Gastrocnemius medialis (tissue), 4 donors: ENCODE measurements at regions not wholly inside any gene's neighbourhood (a gene's known extent, or its start where the extent isn't known, plus 50 kb on each side); places are given as distances from the start of the nearest gene placed in this dataset.

Source experiments
- ATAC-seq, 2 donors: fragments of 150-250 bp; one replicate each; pipeline ENCODE4 v1.9.1; 2016
- DNase-seq, 2 donors: peaks; one replicate each; pipeline ENCODE4 v3.0.0-alpha.2; 2019
- H3K27ac ChIP-seq, 4 donors: fragments of 200-600 bp; sonication (generic); 1 replicate in 1 of 4; 2 replicates in 3 of 4; pipeline ENCODE4 v1.5.1; 2016 to 2018; ENCODE audit warnings: mild to moderate bottlenecking in 2 of 4, moderate library complexity in 1 of 4
- H3K27me3 ChIP-seq, 3 donors: fragments of 200-600 bp; sonication (generic) in 2 of 3; 1 replicate in 1 of 3; 2 replicates in 2 of 3; pipeline versions ENCODE4 v1.5.1 to v1.6.0; 2016 to 2019; ENCODE audit warnings: mild to moderate bottlenecking in 1 of 3, moderate library complexity in 1 of 3
- H3K36me3 ChIP-seq, 2 donors: fragments of 200-600 bp; sonication (generic) in 1 of 2; one replicate each; pipeline ENCODE4 v1.5.1; 2017 to 2018
- H3K4me1 ChIP-seq, 2 donors: fragments of 200-600 bp; sonication (generic) in 1 of 2; one replicate each; pipeline ENCODE4 v1.5.1; 2016 to 2017; ENCODE audit warnings: mild to moderate bottlenecking in 2 of 2
- H3K4me3 ChIP-seq, 4 donors: fragments of 200-600 bp; sonication (generic) in 3 of 4; 1 replicate in 1 of 4; 2 replicates in 3 of 4; pipeline ENCODE4 v1.5.1; 2016 to 2019; ENCODE audit warnings: mild to moderate bottlenecking in 2 of 4
- H3K9me3 ChIP-seq, 3 donors: fragments of 200-600 bp; sonication (generic) in 2 of 3; 1 replicate in 1 of 3; 2 replicates in 2 of 3; pipeline ENCODE4 v1.5.1; 2016 to 2019
- CTCF ChIP-seq, 5 experiments: fragments of 450-650 bp in 3 of 5; fragments of 200-600 bp in 2 of 5; sonication (generic) in 2 of 5; IDR thresholded peaks in 4 of 5; conservative IDR thresholded peaks in 1 of 5; 1 replicate in 4 of 5; 2 replicates in 1 of 5; pipeline ENCODE4 v1.5.1; 2016 to 2019; ENCODE audit warnings: antibody characterized with exemption in 5 of 5, mild to moderate bottlenecking in 3 of 5, moderate library complexity in 3 of 5
- POLR2A ChIP-seq, 2 donors: fragments of 450-650 bp; IDR thresholded peaks; one replicate each; pipeline ENCODE4 v1.6.1; 2017; ENCODE audit warnings: antibody characterized with exemption in 2 of 2, mild to moderate bottlenecking in 2 of 2, moderate library complexity in 2 of 2
- in situ Hi-C, 4 donors: fragments of 200-750 bp; cut with MboI; loops; one replicate each; pipeline versions ENCODE4 v1.15.0 to v1.8.0; 2017; ENCODE audit warnings: low sequenced_read_pairs in 4 of 4
- intact Hi-C: fragments of 100-400 bp; cut with DNase I; formaldehyde crosslinking; loops from one replicate; pipeline ENCODE4 v1.15.1; 2023; ENCODE audit warnings: low total_unique reads

GRCh38 chrX:39774774-39775328 is 322.9 kb downstream of the BCOR start:
- intact Hi-C loops = no loop called here
- Histone ChIP-seq H3K9me3 (no peaks in the 10 kb centered on the region), H3K27me3 (no peaks in the 10 kb centered on the region), H3K4me1 (peaks cover 0 to 7% of the 10 kb centered on the region in 2 donors), H3K36me3 (no peaks in the 10 kb centered on the region), H3K4me3 (no peak overlapping the region), H3K27ac (no peak overlapping the region)
- no peak for DNase-seq
- TF ChIP-seq CTCF (IDR thresholded peaks at IDR 0.05 in 4 of 5, conservative IDR thresholded peaks at IDR 0.05 in 1 of 5) (no peak), POLR2A (IDR thresholded peaks at IDR 0.05) (no peak)
- in situ Hi-C loops = no loop called here
- no peak for ATAC-seq

GRCh38 chrX:39777623-39778025 is 320.1 kb downstream of the BCOR start:
- Histone ChIP-seq H3K27me3 (no peaks in the 10 kb centered on the region), H3K27ac (no peak overlapping the region), H3K36me3 (no peaks in the 10 kb centered on the region), H3K4me1 (peaks cover 0 to 1% of the 10 kb centered on the region in 2 donors), H3K9me3 (no peaks in the 10 kb centered on the region), H3K4me3 (no peak overlapping the region)
- ATAC-seq = no peak
- in situ Hi-C loops = no loop called here
- DNase-seq = no peak
- TF ChIP-seq CTCF (IDR thresholded peaks at IDR 0.05 in 4 of 5, conservative IDR thresholded peaks at IDR 0.05 in 1 of 5) (no peak), POLR2A (IDR thresholded peaks at IDR 0.05) (no peak)
- intact Hi-C loops = no loop called here

- Histone ChIP-seq H3K4me3 (no peak overlapping the region), H3K9me3 (no peaks in the 10 kb centered on the region), H3K36me3 (no peaks in the 10 kb centered on the region), H3K27me3 (no peaks in the 10 kb centered on the region), H3K27ac (no peak overlapping the region), H3K4me1 (no peaks in the 10 kb centered on the region)
- DNase-seq = no peak
- in situ Hi-C loops (no loop called here), intact Hi-C loops (no loop called here)
- no peak for ATAC-seq
- TF ChIP-seq POLR2A (IDR thresholded peaks at IDR 0.05) = no peak
- TF ChIP-seq CTCF (IDR thresholded peaks at IDR 0.05 in 4 of 5, conservative IDR thresholded peaks at IDR 0.05 in 1 of 5) = no peak
Measured at GRCh38 chrX:39779952-39780783, 317.6 kb downstream of the BCOR start.

- Histone ChIP-seq H3K36me3 (no peaks in the 10 kb centered on the region), H3K4me1 (no peaks in the 10 kb centered on the region), H3K9me3 (no peaks in the 10 kb centered on the region), H3K4me3 (no peak overlapping the region), H3K27ac (no peak overlapping the region), H3K27me3 (no peaks in the 10 kb centered on the region)
- ATAC-seq = no peak
- no peak for TF ChIP-seq POLR2A (IDR thresholded peaks at IDR 0.05)
- TF ChIP-seq CTCF (IDR thresholded peaks at IDR 0.05 in 4 of 5, conservative IDR thresholded peaks at IDR 0.05 in 1 of 5) = no peak
- intact Hi-C loops = no loop called here
- in situ Hi-C loops = no loop called here
- no peak for DNase-seq
Measured at GRCh38 chrX:39782276-39782675, 315.5 kb downstream of the BCOR start.
